GM23338 (cell line): ENCODE measurements at regions not wholly inside any gene's neighbourhood (a gene's known extent, or its start where the extent isn't known, plus 50 kb on each side); places are given as distances from the start of the nearest gene placed in this dataset.

Source experiments
- ETS1 ChIP-seq: IDR thresholded peaks from 2 replicates; pipeline ENCODE4 v1.6.1; 2016; ENCODE audit warnings: antibody characterized with exemption
- POLR2AphosphoS5 ChIP-seq: IDR thresholded peaks from 2 replicates; pipeline ENCODE4 v1.6.1; 2016; ENCODE audit warnings: antibody characterized with exemption, low read depth
- TF ChIP-seq, protein P1 (sequence below), 2 experiments: fragments of 200-600 bp in 1 of 2; sonication (generic) in 1 of 2; conservative IDR thresholded peaks; 2 replicates each; pipeline versions ENCODE4 v1.5.1 to v1.6.1; 2016 to 2017; ENCODE audit warnings: antibody characterized with exemption in 2 of 2, low read depth in 2 of 2, mild to moderate bottlenecking in 2 of 2, moderate library complexity in 1 of 2

- TF ChIP-seq, protein P1, sequence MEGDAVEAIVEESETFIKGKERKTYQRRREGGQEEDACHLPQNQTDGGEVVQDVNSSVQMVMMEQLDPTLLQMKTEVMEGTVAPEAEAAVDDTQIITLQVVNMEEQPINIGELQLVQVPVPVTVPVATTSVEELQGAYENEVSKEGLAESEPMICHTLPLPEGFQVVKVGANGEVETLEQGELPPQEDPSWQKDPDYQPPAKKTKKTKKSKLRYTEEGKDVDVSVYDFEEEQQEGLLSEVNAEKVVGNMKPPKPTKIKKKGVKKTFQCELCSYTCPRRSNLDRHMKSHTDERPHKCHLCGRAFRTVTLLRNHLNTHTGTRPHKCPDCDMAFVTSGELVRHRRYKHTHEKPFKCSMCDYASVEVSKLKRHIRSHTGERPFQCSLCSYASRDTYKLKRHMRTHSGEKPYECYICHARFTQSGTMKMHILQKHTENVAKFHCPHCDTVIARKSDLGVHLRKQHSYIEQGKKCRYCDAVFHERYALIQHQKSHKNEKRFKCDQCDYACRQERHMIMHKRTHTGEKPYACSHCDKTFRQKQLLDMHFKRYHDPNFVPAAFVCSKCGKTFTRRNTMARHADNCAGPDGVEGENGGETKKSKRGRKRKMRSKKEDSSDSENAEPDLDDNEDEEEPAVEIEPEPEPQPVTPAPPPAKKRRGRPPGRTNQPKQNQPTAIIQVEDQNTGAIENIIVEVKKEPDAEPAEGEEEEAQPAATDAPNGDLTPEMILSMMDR (conservative IDR thresholded peaks at IDR 0.05; ENCODE audit: low read depth in 2 of 2): no peak
- no peak for TF ChIP-seq ETS1
- no peak for TF ChIP-seq POLR2AphosphoS5
Observed at GRCh38 chr4:98728871-98729270, 70.5 kb upstream of the TSPAN5 start.
